ENCODE measurements at regions not wholly inside any gene's neighbourhood (a gene's known extent, or its start where the extent isn't known, plus 50 kb on each side); places are given as distances from the start of the nearest gene placed in this dataset.
A peak's percentile ranks its signal among the peaks of the same experiment; 100 is the strongest.

GRCh38 chr15:57767481-57767880 lies 61.0 kb downstream of the POLR2M start:
- Mint-ChIP-seq H3K36me3 (no peaks in the 10 kb centered on the region), H3K4me1 (peaks cover 0 to 6% of the 10 kb centered on the region in 2 donors), H3K27ac (no peak overlapping the region), H3K9me3 (no peaks in the 10 kb centered on the region), H3K27me3 (no peaks in the 10 kb centered on the region), H3K4me3 (no peak overlapping the region)
- ATAC-seq (replicated peaks) (no peak), DNase-seq (no peak)

GRCh38 chr15:57769266-57769665 lies 62.8 kb downstream of the POLR2M start:
- Mint-ChIP-seq H3K27ac (no peak overlapping the region), H3K4me1 (peaks cover 0 to 6% of the 10 kb centered on the region in 2 donors), H3K4me3 (no peak overlapping the region), H3K9me3 (no peaks in the 10 kb centered on the region), H3K36me3 (no peaks in the 10 kb centered on the region), H3K27me3 (no peaks in the 10 kb centered on the region)
- DNase-seq (no peak), ATAC-seq (replicated peaks) (no peak)

- DNase-seq (no peak), ATAC-seq (replicated peaks) (no peak)
- peaks cover 0 to 6% of the 10 kb centered on the region in 2 donors for H3K4me1 Mint-ChIP-seq
- no peaks in the 10 kb centered on the region for H3K27me3 Mint-ChIP-seq
- H3K4me3 Mint-ChIP-seq: no peak overlapping the region
- H3K36me3 Mint-ChIP-seq: no peaks in the 10 kb centered on the region
- H3K27ac Mint-ChIP-seq: no peak overlapping the region
- no peaks in the 10 kb centered on the region for H3K9me3 Mint-ChIP-seq
These were observed 64.0 kb downstream of the POLR2M start for GRCh38 chr15:57770495-57770894.

GRCh38 chr15:57772223-57772957 lies 65.9 kb downstream of the POLR2M start:
- Mint-ChIP-seq H3K27me3 (no peaks in the 10 kb centered on the region), H3K4me1 (peaks cover 0 to 3% of the 10 kb centered on the region in 2 donors), H3K36me3 (no peaks in the 10 kb centered on the region), H3K27ac (no peak overlapping the region), H3K9me3 (no peaks in the 10 kb centered on the region), H3K4me3 (no peak overlapping the region)
- no peak for ATAC-seq (replicated peaks)
- no peak for DNase-seq

GRCh38 chr15:57773051-57773450 lies 66.5 kb downstream of the POLR2M start:
- H3K27me3 Mint-ChIP-seq: no peaks in the 10 kb centered on the region

GRCh38 chr15:57777003-57777402 lies 70.5 kb downstream of the POLR2M start:
- ATAC-seq (replicated peaks): no peak
- Mint-ChIP-seq H3K4me1 (peaks cover 0 to 2% of the 10 kb centered on the region in 2 donors), H3K27me3 (no peaks in the 10 kb centered on the region), H3K4me3 (no peak overlapping the region), H3K36me3 (no peaks in the 10 kb centered on the region), H3K9me3 (no peaks in the 10 kb centered on the region), H3K27ac (no peak overlapping the region)
- no peak for DNase-seq

More at GRCh38 chr15:57773051-57773450, 66.5 kb downstream of the POLR2M start:
- ATAC-seq (replicated peaks) (no peak), DNase-seq (no peak)
- H3K4me3 Mint-ChIP-seq: no peak overlapping the region
- H3K27ac Mint-ChIP-seq: no peak overlapping the region
- H3K9me3 Mint-ChIP-seq: no peaks in the 10 kb centered on the region
- H3K4me1 Mint-ChIP-seq: no peaks in the 10 kb centered on the region
- no peaks in the 10 kb centered on the region for H3K36me3 Mint-ChIP-seq

- peaks cover 0 to 3% of the 10 kb centered on the region in 2 donors for H3K27me3 Mint-ChIP-seq
- no peak overlapping the region for H3K4me3 Mint-ChIP-seq
- H3K36me3 Mint-ChIP-seq: no peaks in the 10 kb centered on the region
- ATAC-seq (replicated peaks) (no peak), DNase-seq (no peak)
- peaks cover 0 to 4% of the 10 kb centered on the region in 2 donors for H3K4me1 Mint-ChIP-seq
- no peak overlapping the region for H3K27ac Mint-ChIP-seq
- no peaks in the 10 kb centered on the region for H3K9me3 Mint-ChIP-seq
These were observed 74.0 kb downstream of the POLR2M start for GRCh38 chr15:57780471-57780870.

GRCh38 chr15:57782731-57783130 lies 76.2 kb downstream of the POLR2M start:
- Mint-ChIP-seq H3K36me3 (no peaks in the 10 kb centered on the region), H3K9me3 (no peaks in the 10 kb centered on the region), H3K27me3 (peaks cover 0 to 3% of the 10 kb centered on the region in 2 donors), H3K4me1 (peaks cover 4 to 8% of the 10 kb centered on the region in 2 donors), H3K27ac (no peak overlapping the region), H3K4me3 (no peak overlapping the region)
- ATAC-seq (replicated peaks): no peak
- no peak for DNase-seq

GRCh38 chr15:57784081-57784511 lies 77.6 kb downstream of the POLR2M start:
- Mint-ChIP-seq H3K4me1 (peaks cover 4 to 7% of the 10 kb centered on the region in 2 donors), H3K36me3 (no peaks in the 10 kb centered on the region), H3K4me3 (no peak overlapping the region), H3K9me3 (no peaks in the 10 kb centered on the region), H3K27ac (no peak overlapping the region), H3K27me3 (peaks cover 3 to 5% of the 10 kb centered on the region in 2 donors)
- ATAC-seq (replicated peaks) (no peak), DNase-seq (no peak)

- Mint-ChIP-seq H3K4me1 (peaks cover 4 to 7% of the 10 kb centered on the region in 2 donors), H3K27me3 (peaks cover 3 to 5% of the 10 kb centered on the region in 2 donors), H3K9me3 (no peaks in the 10 kb centered on the region), H3K4me3 (no peak overlapping the region), H3K36me3 (no peaks in the 10 kb centered on the region), H3K27ac (no peak overlapping the region)
- DNase-seq: no peak
- ATAC-seq (replicated peaks): no peak
These were observed 78.5 kb downstream of the POLR2M start for GRCh38 chr15:57785039-57785438.

- peaks cover 3 to 5% of the 10 kb centered on the region in 2 donors for H3K27me3 Mint-ChIP-seq
- H3K36me3 Mint-ChIP-seq: no peaks in the 10 kb centered on the region
- peak overlapping the region; percentile 4 for H3K27ac Mint-ChIP-seq
- ATAC-seq (replicated peaks): peak; percentile 73 to 92
- no peak overlapping the region for H3K4me3 Mint-ChIP-seq
- H3K9me3 Mint-ChIP-seq: no peaks in the 10 kb centered on the region
- no peak for DNase-seq
- peaks cover 4 to 7% of the 10 kb centered on the region in 2 donors for H3K4me1 Mint-ChIP-seq
These were observed 79.4 kb downstream of the POLR2M start for GRCh38 chr15:57785959-57786358.

GRCh38 chr15:57789225-57789624 lies 82.7 kb downstream of the POLR2M start:
- H3K36me3 Mint-ChIP-seq: no peaks in the 10 kb centered on the region
- no peak overlapping the region for H3K27ac Mint-ChIP-seq
- ATAC-seq (replicated peaks) (no peak), DNase-seq (no peak)
- H3K9me3 Mint-ChIP-seq: no peaks in the 10 kb centered on the region
- H3K4me3 Mint-ChIP-seq: no peak overlapping the region
- H3K4me1 Mint-ChIP-seq: peaks cover 4 to 5% of the 10 kb centered on the region in 2 donors
- peaks cover 0 to 5% of the 10 kb centered on the region in 2 donors for H3K27me3 Mint-ChIP-seq

- no peak overlapping the region for H3K4me3 Mint-ChIP-seq
These were observed 86.4 kb downstream of the POLR2M start for GRCh38 chr15:57792724-57793449.

GRCh38 chr15:57795261-57795660 lies 88.7 kb downstream of the POLR2M start:
- no peak for DNase-seq
- Mint-ChIP-seq H3K27me3 (no peaks in the 10 kb centered on the region), H3K4me1 (peaks cover 0 to 6% of the 10 kb centered on the region in 2 donors), H3K4me3 (no peak overlapping the region), H3K36me3 (no peaks in the 10 kb centered on the region), H3K9me3 (peaks cover 0 to 4% of the 10 kb centered on the region in 2 donors), H3K27ac (no peak overlapping the region)
- ATAC-seq (replicated peaks): no peak

More at GRCh38 chr15:57792724-57793449, 86.4 kb downstream of the POLR2M start:
- Mint-ChIP-seq H3K9me3 (no peaks in the 10 kb centered on the region), H3K36me3 (no peaks in the 10 kb centered on the region), H3K4me1 (peaks cover 0 to 4% of the 10 kb centered on the region in 2 donors), H3K27ac (no peak overlapping the region), H3K27me3 (peaks cover 0 to 5% of the 10 kb centered on the region in 2 donors)
- ATAC-seq (replicated peaks) (no peak), DNase-seq (no peak)

- Mint-ChIP-seq H3K27me3 (no peaks in the 10 kb centered on the region), H3K36me3 (no peaks in the 10 kb centered on the region), H3K4me3 (no peak overlapping the region), H3K4me1 (peaks cover 0 to 6% of the 10 kb centered on the region in 2 donors), H3K27ac (no peak overlapping the region), H3K9me3 (peaks cover 2 to 4% of the 10 kb centered on the region in 2 donors)
- ATAC-seq (replicated peaks) (no peak), DNase-seq (no peak)
These were observed 89.6 kb downstream of the POLR2M start for GRCh38 chr15:57796146-57796545.

All from stimulated activated naive B cell treated with anti-CD40 and anti-IgM and Interleukin-4, amounts not matched to agents 10 μg/mL and 1 μg/mL and 100 μg/mL, for 72 hours (primary cell).